ENCODE measurements at regions not wholly inside any gene's neighbourhood (a gene's known extent, or its start where the extent isn't known, plus 50 kb on each side); places are given as distances from the start of the nearest gene placed in this dataset.

DNA sequence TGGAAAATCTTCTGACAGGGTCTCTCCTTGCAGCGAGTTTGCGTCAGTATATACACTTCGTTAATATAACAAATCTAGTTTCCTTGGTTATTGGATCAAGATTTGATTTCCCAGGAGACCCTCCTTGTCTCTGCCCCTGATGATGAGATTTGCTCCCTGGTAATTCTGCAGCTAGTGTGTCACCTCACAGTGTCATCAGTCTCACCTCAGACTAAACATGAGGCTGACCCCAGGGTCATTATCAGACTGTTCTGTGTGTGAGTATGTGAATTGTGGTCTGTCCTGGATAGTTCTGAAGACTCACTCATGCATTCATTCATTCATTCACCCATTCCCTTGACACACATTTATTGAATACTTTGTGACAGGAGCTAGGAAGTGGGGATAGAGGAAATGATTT is 138.4 kb upstream of the CTTNBP2 start:
- TF ChIP-seq, protein P1, sequence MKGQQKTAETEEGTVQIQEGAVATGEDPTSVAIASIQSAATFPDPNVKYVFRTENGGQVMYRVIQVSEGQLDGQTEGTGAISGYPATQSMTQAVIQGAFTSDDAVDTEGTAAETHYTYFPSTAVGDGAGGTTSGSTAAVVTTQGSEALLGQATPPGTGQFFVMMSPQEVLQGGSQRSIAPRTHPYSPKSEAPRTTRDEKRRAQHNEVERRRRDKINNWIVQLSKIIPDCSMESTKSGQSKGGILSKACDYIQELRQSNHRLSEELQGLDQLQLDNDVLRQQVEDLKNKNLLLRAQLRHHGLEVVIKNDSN (IDR thresholded peaks at IDR 0.05), result no peak
- TF ChIP-seq NFIC (IDR thresholded peaks at IDR 0.05), result no peak
- TF ChIP-seq YY1 (IDR thresholded peaks at IDR 0.05; ENCODE audit: low read depth), result no peak
- TF ChIP-seq, protein P2, sequence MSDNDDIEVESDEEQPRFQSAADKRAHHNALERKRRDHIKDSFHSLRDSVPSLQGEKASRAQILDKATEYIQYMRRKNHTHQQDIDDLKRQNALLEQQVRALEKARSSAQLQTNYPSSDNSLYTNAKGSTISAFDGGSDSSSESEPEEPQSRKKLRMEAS (IDR thresholded peaks at IDR 0.05), result no peak
- no peak for TF ChIP-seq TCF12 (IDR thresholded peaks at IDR 0.05; ENCODE audit: low read depth)
- TF ChIP-seq, protein P3, sequence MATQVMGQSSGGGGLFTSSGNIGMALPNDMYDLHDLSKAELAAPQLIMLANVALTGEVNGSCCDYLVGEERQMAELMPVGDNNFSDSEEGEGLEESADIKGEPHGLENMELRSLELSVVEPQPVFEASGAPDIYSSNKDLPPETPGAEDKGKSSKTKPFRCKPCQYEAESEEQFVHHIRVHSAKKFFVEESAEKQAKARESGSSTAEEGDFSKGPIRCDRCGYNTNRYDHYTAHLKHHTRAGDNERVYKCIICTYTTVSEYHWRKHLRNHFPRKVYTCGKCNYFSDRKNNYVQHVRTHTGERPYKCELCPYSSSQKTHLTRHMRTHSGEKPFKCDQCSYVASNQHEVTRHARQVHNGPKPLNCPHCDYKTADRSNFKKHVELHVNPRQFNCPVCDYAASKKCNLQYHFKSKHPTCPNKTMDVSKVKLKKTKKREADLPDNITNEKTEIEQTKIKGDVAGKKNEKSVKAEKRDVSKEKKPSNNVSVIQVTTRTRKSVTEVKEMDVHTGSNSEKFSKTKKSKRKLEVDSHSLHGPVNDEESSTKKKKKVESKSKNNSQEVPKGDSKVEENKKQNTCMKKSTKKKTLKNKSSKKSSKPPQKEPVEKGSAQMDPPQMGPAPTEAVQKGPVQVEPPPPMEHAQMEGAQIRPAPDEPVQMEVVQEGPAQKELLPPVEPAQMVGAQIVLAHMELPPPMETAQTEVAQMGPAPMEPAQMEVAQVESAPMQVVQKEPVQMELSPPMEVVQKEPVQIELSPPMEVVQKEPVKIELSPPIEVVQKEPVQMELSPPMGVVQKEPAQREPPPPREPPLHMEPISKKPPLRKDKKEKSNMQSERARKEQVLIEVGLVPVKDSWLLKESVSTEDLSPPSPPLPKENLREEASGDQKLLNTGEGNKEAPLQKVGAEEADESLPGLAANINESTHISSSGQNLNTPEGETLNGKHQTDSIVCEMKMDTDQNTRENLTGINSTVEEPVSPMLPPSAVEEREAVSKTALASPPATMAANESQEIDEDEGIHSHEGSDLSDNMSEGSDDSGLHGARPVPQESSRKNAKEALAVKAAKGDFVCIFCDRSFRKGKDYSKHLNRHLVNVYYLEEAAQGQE (IDR thresholded peaks at IDR 0.05; ENCODE audit: low read depth), result no peak
- TF ChIP-seq CREB1 (IDR thresholded peaks at IDR 0.05; ENCODE audit: low read depth), result no peak
- TF ChIP-seq CEBPB (IDR thresholded peaks at IDR 0.05), result no peak
- TF ChIP-seq TEAD4 (IDR thresholded peaks at IDR 0.05), result no peak
- TF ChIP-seq EP300 (IDR thresholded peaks at IDR 0.05; ENCODE audit: borderline replicate concordance), result no peak
- TF ChIP-seq FOXM1 (IDR thresholded peaks at IDR 0.05; ENCODE audit: borderline replicate concordance, low read depth), result no peak
- no peak for TF ChIP-seq EGR1 (IDR thresholded peaks at IDR 0.05)
- TF ChIP-seq TAF1 (IDR thresholded peaks at IDR 0.05; ENCODE audit: low read depth), result no peak
- TF ChIP-seq RAD21 (IDR thresholded peaks at IDR 0.05; ENCODE audit: low read depth), result no peak
